Hematopoietic multipotent progenitor cell treated with erythropoietin and hydrocortisone succinate and interleukin-3 and kit ligand, for 15 days (in vitro differentiated cells): ENCODE measurements at regions not wholly inside any gene's neighbourhood (a gene's known extent, or its start where the extent isn't known, plus 50 kb on each side); places are given as distances from the start of the nearest gene placed in this dataset.

Experiments
- DNase-seq: peaks from one replicate; pipeline ENCODE4 v3.0.0-alpha.2; 2015; ENCODE audit warnings: low spot score

DNA sequence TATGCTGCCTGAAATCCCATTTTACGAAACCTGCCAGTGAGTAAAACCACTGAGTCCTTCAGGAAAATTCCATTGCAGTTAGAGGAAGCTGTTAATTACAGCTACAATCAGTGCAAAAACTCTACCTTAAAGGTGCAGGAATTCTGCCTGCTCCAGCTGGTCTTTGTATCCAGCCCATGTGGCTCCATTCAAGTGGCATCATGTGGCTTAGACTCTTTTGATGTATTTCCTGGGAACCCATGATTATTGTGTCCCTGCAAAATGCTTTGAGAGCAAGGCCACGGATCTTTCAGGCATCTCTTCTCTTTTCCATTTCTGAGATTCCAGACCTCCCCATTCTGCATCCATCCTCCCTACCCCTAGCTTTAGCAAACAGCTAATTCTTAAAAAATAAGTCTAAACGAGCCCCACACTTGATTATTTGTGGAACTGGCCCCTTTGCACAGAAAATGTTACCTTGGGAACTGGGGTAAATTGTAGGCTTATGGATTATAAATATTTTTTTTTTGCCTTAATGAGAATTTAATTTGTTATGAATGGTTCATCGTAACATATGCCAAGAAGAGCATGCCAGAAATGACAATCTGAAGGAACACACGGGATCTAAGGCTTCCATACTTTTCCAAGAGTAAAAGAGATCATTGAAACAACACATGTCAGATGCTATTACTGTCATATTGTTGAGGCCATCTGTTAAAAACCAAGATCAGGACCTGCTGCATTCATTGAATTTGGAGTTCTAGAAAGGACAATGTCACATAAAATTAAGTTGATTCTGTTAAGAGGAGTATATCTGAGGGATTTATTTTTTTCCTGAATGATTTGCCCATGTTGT lies 144.6 kb downstream of the TPH2 start:
- no peak for DNase-seq

- DNase-seq = no peak
Observed at GRCh38 chr12:72084061-72084460, 145.4 kb downstream of the TPH2 start.

GRCh38 chr12:72084880-72085279 lies 146.2 kb downstream of the TPH2 start:
- no peak for DNase-seq

DNA sequence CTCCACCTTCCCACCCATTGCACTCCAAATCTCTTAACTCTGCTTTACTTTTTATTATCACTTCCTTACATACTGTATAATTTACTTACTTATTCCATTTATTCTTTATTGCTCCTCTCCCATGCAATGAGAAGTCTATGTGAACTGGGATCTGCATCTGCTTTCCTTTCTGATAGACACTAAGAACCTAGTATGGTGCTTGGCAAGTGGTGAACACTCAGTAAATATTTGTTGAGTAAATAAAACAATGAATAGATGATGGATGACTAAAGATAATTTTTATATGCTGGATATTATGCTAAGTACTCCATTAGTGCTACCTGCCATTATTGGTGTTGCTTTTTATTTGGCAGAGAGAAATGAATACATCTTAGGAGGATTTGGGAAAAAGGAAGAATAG lies 151.0 kb downstream of the TPH2 start:
- no peak for DNase-seq

- DNase-seq = no peak
Observed at GRCh38 chr12:72093424-72093823, 154.8 kb downstream of the TPH2 start.

- no peak for DNase-seq
Observed at GRCh38 chr12:72093930-72094329, 155.3 kb downstream of the TPH2 start.

DNA sequence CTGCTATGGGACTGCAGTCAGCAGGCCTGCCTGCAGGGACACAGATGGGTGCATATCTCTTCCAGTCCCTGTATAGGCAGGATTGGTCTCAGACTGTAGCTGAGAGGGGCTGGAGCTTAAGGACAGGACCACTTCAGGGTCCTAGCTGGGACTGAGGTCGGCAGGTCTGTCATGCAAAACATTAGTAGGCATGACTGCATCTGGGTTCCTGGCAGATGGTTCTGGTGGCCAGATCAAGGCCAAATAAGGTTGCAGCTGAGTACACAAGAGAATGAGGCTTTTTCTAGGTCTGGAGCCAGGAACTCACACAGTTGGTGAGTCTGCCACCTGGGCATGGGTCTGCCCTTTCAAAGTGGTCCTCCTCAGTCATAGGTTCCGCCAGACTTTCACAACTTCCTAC lies 155.8 kb downstream of the TPH2 start:
- DNase-seq = no peak

GRCh38 chr12:72095025-72095424 lies 156.4 kb downstream of the TPH2 start:
- no peak for DNase-seq

DNA sequence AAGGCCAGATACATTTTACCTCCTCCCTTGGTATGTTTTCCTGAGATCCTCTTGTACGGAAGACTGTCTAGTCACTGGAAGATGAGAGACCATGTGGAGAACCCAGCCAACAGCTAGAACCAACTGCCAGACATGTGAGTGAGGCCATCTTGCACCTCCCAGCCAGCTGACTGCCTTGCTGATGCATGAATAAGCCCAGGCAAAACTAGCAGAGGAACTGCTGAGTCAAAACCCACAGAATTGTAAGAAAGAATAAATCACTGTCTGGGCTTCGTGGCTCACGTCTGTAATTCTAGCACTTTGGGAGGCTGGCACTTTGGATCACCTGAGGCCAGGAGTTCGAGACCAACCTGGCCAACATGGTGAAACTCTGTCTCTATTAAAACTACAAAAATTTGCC lies 160.0 kb downstream of the TPH2 start:
- DNase-seq = no peak

- DNase-seq = no peak
Observed at GRCh38 chr12:72100854-72101253, 162.2 kb downstream of the TPH2 start.

GRCh38 chr12:72102150-72102549 lies 163.5 kb downstream of the TPH2 start:
- no peak for DNase-seq

GRCh38 chr12:72105849-72106248 lies 166.3 kb upstream of the TRHDE start:
- DNase-seq = no peak

DNA sequence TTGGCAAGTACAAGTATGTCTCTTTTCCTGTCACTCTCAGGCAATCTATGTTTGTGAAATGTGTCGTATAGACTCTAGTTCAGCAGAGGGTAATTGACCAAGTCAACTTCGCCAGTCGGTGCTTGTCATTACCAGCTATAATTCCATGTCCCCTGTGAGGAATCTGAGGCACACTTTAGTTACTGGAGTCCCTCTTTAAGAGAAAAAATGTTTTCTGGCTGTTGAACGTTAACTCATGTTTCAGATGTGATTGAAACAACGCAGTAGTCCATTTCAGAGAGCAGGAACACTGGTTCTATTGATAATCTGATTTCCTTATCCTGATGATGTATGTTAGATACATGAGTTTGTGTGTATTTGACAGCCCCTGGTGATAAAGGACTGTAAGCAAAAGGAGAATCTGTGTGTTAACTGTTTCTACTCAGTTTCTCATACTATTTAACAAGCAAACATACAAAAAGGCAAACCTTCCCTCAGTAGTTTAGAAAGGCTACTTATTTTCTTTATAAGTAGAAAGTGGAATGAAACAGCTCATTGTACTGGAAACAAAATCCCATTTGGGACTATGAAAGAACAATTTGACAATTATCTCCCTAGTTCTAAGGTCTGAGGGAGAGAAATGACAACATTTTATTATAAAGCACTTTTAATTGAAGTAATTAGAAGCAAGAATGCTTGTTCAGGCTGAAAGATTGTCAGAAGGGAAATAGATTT lies 161.1 kb upstream of the TRHDE start:
- DNase-seq = no peak

GRCh38 chr12:72111706-72112105 lies 160.5 kb upstream of the TRHDE start:
- DNase-seq = no peak

DNA sequence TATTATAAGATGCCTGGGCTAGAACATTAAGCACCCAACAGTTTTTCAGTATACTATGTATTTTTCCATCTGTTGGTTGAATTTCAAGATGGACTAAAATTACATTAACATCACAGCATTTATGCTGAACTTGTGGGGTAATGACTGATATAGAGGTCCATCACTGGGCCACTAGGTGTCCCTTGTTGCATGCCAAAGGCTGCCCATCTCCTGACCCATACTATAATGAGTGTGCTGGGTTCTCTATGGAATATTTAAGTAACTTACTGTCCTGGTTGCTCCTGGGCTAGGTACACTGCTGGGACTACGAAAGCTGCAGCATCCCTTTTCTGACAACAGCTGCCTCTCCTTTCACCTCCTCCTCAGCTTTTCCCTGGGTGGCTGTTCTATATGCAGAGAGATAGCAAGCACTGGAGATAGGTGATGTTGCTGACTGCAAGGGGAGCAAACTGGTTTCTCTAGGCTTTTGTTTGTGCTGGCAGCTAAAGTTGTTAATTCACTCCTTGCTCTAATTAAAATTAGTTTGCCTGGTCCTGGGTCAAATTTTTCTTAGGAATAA lies 138.6 kb upstream of the TRHDE start:
- DNase-seq = no peak

DNA sequence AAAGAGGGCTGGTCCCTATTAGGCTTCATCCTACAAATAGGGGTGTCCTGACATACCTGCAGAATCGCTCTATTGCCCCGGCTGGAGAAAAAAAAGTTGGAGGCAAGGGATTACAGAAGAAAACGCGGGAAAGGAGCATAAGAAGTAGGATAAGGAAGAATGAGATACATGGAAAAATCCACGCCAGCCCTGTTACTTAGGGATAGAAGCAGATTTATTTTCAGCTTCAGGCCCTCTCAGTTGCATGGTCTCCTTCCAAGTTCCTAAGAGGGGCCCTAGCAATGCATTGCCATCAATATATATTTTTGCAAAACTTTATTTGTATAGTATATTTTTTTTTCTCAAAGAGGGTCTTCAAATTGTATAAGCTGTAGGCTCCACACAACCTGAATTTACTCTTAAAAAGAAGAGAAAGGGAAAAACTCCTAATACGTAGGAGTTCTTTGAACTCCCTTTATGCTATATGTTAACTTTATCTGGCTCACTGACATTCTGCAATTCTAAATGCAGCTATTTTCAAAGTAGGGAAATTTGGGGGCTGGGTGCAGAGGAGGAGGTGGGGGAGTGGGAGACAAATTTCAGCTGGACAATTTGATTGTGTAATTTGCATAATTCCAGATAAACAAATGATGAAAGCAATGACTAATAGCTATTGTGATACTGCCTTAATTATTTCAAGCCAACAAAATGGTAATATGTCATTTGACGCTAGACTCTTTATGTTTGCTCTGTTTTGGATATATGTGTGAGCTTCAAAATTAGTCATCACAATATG lies 137.7 kb upstream of the TRHDE start:
- no peak for DNase-seq

- DNase-seq = no peak
Observed at GRCh38 chr12:72135021-72135301, 137.2 kb upstream of the TRHDE start.

DNA sequence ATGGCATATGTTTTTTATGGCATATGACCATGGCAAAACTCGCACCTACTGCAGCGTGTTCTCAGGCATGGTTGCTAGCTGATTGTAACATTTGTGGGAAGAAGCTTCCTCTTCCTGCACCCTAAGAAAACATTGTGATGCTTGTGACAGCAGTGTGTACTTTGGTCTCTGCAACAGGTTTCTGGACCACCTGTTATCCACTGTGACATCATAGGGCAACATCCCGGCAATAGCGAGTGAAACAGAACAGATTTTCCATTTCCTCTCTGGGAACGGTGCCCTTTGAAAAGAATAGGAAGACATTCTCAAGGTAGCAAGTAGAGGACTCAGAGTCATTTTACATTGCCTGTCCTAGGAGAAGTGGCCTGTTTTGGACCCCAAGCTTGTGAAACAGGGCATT lies 135.4 kb upstream of the TRHDE start:
- no peak for DNase-seq

- DNase-seq = no peak
Observed at GRCh38 chr12:72139411-72139810, 132.8 kb upstream of the TRHDE start.

DNA sequence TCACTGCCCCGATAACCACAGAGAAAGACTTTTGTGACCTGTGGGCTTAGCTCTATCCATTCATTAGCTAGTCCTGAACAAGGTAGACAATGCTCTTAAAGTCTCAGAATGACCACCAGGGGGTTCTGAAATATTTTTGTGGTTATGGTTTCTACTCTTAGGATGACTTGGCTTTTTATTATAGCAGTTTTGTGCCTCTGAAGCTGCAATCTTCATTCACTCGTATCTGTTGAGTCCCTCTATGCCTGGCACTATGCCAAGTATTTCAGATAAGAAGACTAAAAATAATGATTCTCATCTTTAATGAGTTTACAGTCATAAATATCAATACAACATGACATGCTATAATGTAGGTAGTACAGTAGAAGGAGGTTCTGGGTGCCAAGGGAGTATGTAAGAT lies 130.8 kb upstream of the TRHDE start:
- peak; percentile 2 for DNase-seq

- DNase-seq = no peak
Observed at GRCh38 chr12:72144553-72144952, 127.6 kb upstream of the TRHDE start.

GRCh38 chr12:72146495-72146894 lies 125.7 kb upstream of the TRHDE start:
- no peak for DNase-seq

GRCh38 chr12:72148709-72149108 lies 123.5 kb upstream of the TRHDE start:
- DNase-seq = no peak
